ENCODE measurements at regions not wholly inside any gene's neighbourhood (a gene's known extent, or its start where the extent isn't known, plus 50 kb on each side); places are given as distances from the start of the nearest gene placed in this dataset.
A peak's percentile ranks its signal among the peaks of the same experiment; 100 is the strongest.

GRCh38 chr5:109529987-109530386 lies 120.2 kb upstream of the PJA2 start:
- Histone ChIP-seq H3K4me3 (ENCODE audit: low read depth in 1 of 2, low read length in 2 of 2) (no peak overlapping the region), H2AFZ (ENCODE audit: low read depth, low read length) (no peak overlapping the region; the same call in 1 of the 2 replicates), H3K27ac (ENCODE audit: low read length) (no peak overlapping the region), H3K9me3 (ENCODE audit: insufficient read depth, low read length, severe bottlenecking) (no peaks in the 10 kb centered on the region), H3K36me3 (ENCODE audit: insufficient read depth, low read length) (no peaks in the 10 kb centered on the region), H3K4me1 (ENCODE audit: insufficient read depth, low read length) (no peaks in the 10 kb centered on the region), H3K9ac (ENCODE audit: low read depth, low read length) (no peak overlapping the region), H4K20me1 (ENCODE audit: insufficient read depth, low read length) (no peaks in the 10 kb centered on the region), H3K27me3 (ENCODE audit: insufficient read depth, low read length, poor library complexity) (no peaks in the 10 kb centered on the region), H3K79me2 (ENCODE audit: insufficient read depth, low read length) (no peaks in the 10 kb centered on the region), H3K4me2 (ENCODE audit: insufficient read depth, low read length) (no peak overlapping the region)
- DNase-seq, result no peak
- no peak for ATAC-seq (ENCODE audit: insufficient read depth, low read depth)
- TF ChIP-seq CTCF (IDR thresholded peaks at IDR 0.05; ENCODE audit: borderline replicate concordance, extremely low read depth, low read length, poor library complexity, severe bottlenecking), result no peak
- TF ChIP-seq EZH2 (IDR thresholded peaks at IDR 0.05; ENCODE audit: borderline replicate concordance, low read depth, low read length, severe bottlenecking), result no peak

DNA sequence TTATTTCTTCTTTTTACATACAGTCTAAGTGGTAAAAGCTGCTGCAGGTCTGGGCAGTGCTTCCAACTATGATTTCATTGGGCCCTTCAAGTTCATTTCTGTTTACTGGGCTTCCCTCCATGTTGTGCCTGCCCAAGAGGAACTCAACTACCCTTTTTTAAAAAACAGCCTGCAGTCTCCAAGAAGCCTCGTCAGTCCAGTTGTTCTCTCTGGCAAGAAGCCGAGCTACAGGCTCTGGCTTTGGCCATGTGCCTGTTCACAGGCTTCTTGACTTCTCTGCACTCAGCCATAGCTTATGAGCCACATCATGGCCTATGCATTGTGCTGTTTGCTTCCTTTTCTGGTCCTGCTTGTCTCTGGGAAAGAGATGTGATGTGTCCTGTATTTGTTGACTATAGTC lies 119.7 kb upstream of the PJA2 start:
- no peaks in the 10 kb centered on the region for H3K4me1 ChIP-seq (ENCODE audit: insufficient read depth, low read length)
- H2AFZ ChIP-seq (ENCODE audit: low read depth, low read length), result peak overlapping the region; percentile 25; the same call in 1 of the 2 replicates
- H3K4me2 ChIP-seq (ENCODE audit: insufficient read depth, low read length), result no peak overlapping the region
- H3K36me3 ChIP-seq (ENCODE audit: insufficient read depth, low read length), result no peaks in the 10 kb centered on the region
- DNase-seq (no peak), ATAC-seq (ENCODE audit: insufficient read depth, low read depth) (no peak)
- no peaks in the 10 kb centered on the region for H4K20me1 ChIP-seq (ENCODE audit: insufficient read depth, low read length)
- H3K27me3 ChIP-seq (ENCODE audit: insufficient read depth, low read length, poor library complexity), result no peaks in the 10 kb centered on the region
- H3K79me2 ChIP-seq (ENCODE audit: insufficient read depth, low read length), result no peaks in the 10 kb centered on the region
- H3K9me3 ChIP-seq (ENCODE audit: insufficient read depth, low read length, severe bottlenecking), result no peaks in the 10 kb centered on the region
- no peak overlapping the region for H3K27ac ChIP-seq (ENCODE audit: low read length)
- H3K9ac ChIP-seq (ENCODE audit: low read depth, low read length), result no peak overlapping the region
- H3K4me3 ChIP-seq (ENCODE audit: low read depth in 1 of 2, low read length in 2 of 2), result no peak overlapping the region
- TF ChIP-seq EZH2 (IDR thresholded peaks at IDR 0.05; ENCODE audit: borderline replicate concordance, low read depth, low read length, severe bottlenecking) (no peak), CTCF (IDR thresholded peaks at IDR 0.05; ENCODE audit: borderline replicate concordance, extremely low read depth, low read length, poor library complexity, severe bottlenecking) (no peak)

DNA sequence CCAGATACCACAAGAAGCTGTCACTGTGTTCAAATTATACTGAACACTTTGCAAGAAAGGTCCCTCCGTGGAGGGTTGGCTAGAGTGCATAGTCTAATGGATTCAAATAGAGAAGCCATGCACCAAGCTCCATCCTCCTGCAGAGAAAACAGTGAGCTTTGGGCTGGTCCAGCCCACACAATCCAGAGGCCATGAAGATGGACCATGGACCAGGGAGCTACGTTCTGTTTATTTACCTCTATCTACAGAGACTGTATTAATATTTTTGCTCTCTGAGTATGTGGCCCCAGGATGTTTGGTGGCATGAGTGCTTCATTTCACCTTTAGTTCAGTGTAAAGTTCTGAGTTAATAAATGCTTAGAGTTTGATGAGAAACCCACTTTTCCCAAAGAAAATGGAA lies 114.8 kb upstream of the PJA2 start:
- DNase-seq (no peak), ATAC-seq (ENCODE audit: insufficient read depth, low read depth) (no peak)
- H3K79me2 ChIP-seq (ENCODE audit: insufficient read depth, low read length), result no peaks in the 10 kb centered on the region
- no peak overlapping the region for H3K9ac ChIP-seq (ENCODE audit: low read depth, low read length)
- no peak overlapping the region for H3K4me3 ChIP-seq (ENCODE audit: low read depth in 1 of 2, low read length in 2 of 2)
- no peak for TF ChIP-seq EZH2 (IDR thresholded peaks at IDR 0.05; ENCODE audit: borderline replicate concordance, low read depth, low read length, severe bottlenecking)
- TF ChIP-seq CTCF (IDR thresholded peaks at IDR 0.05; ENCODE audit: borderline replicate concordance, extremely low read depth, low read length, poor library complexity, severe bottlenecking), result no peak
- no peaks in the 10 kb centered on the region for H3K4me1 ChIP-seq (ENCODE audit: insufficient read depth, low read length)
- no peaks in the 10 kb centered on the region for H3K9me3 ChIP-seq (ENCODE audit: insufficient read depth, low read length, severe bottlenecking)
- no peaks in the 10 kb centered on the region for H4K20me1 ChIP-seq (ENCODE audit: insufficient read depth, low read length)
- no peak overlapping the region for H3K27ac ChIP-seq (ENCODE audit: low read length)
- H3K27me3 ChIP-seq (ENCODE audit: insufficient read depth, low read length, poor library complexity), result no peaks in the 10 kb centered on the region
- H3K36me3 ChIP-seq (ENCODE audit: insufficient read depth, low read length), result no peaks in the 10 kb centered on the region
- no peak overlapping the region for H3K4me2 ChIP-seq (ENCODE audit: insufficient read depth, low read length)
- H2AFZ ChIP-seq (ENCODE audit: low read depth, low read length), result no peak overlapping the region

- Histone ChIP-seq H4K20me1 (ENCODE audit: insufficient read depth, low read length) (no peaks in the 10 kb centered on the region), H3K4me1 (ENCODE audit: insufficient read depth, low read length) (no peaks in the 10 kb centered on the region), H3K27ac (ENCODE audit: low read length) (no peak overlapping the region), H3K9ac (ENCODE audit: low read depth, low read length) (no peak overlapping the region), H3K36me3 (ENCODE audit: insufficient read depth, low read length) (no peaks in the 10 kb centered on the region), H3K4me3 (ENCODE audit: low read depth in 1 of 2, low read length in 2 of 2) (no peak overlapping the region), H3K4me2 (ENCODE audit: insufficient read depth, low read length) (no peak overlapping the region), H3K9me3 (ENCODE audit: insufficient read depth, low read length, severe bottlenecking) (no peaks in the 10 kb centered on the region), H3K79me2 (ENCODE audit: insufficient read depth, low read length) (no peaks in the 10 kb centered on the region), H3K27me3 (ENCODE audit: insufficient read depth, low read length, poor library complexity) (no peaks in the 10 kb centered on the region), H2AFZ (ENCODE audit: low read depth, low read length) (no peak overlapping the region)
- TF ChIP-seq CTCF (IDR thresholded peaks at IDR 0.05; ENCODE audit: borderline replicate concordance, extremely low read depth, low read length, poor library complexity, severe bottlenecking) (no peak), EZH2 (IDR thresholded peaks at IDR 0.05; ENCODE audit: borderline replicate concordance, low read depth, low read length, severe bottlenecking) (no peak)
- no peak for ATAC-seq (ENCODE audit: insufficient read depth, low read depth)
- no peak for DNase-seq
Measured at GRCh38 chr5:109524026-109524425, 114.3 kb upstream of the PJA2 start.

Data from DND-41 (cell line).